ENCODE measurements at regions not wholly inside any gene's neighbourhood (a gene's known extent, or its start where the extent isn't known, plus 50 kb on each side); places are given as distances from the start of the nearest gene placed in this dataset.

DNA sequence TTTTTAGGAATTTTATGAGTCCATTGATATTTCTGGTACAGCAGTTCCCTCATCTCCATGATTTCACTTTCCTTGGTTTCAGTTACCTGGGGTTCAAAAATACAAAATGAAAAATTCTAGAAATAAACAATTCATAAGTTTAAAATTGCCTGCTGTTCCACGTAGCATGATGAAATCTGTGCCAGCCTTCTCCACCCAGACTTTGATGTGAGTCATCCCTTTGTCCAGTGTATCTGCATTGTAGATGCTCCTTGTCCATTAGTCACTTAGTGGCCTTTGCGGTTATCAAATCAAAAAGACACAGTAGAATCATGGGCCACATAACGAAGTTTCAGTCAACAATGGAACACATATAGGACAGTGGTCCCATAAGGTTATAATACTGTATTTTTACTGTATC is 286.9 kb downstream of the PTEN start:
- Histone ChIP-seq H2BK20ac (ENCODE audit: low read length) (no peak overlapping the region), H3K27ac (ENCODE audit: low read depth, low read length) (no peak overlapping the region), H3K36me3 (ENCODE audit: control insufficient read depth in 2 of 4, insufficient read depth in 4 of 4, low read length in 3 of 4) (no peaks in the 10 kb centered on the region), H3K4me1 (replicated peaks in 1 of 4; ENCODE audit: control insufficient read depth in 3 of 4, insufficient read depth in 4 of 4, low read length in 3 of 4) (no peaks in the 10 kb centered on the region), H3K9ac (replicated peaks in 1 of 4; ENCODE audit: extremely low read depth in 1 of 4, low read depth in 3 of 4, low read length in 3 of 4) (no peak overlapping the region), H3K79me2 (ENCODE audit: control insufficient read depth in 1 of 2, insufficient read depth in 2 of 2, low read length in 2 of 2) (no peaks in the 10 kb centered on the region), H3K4me2 (ENCODE audit: insufficient read depth in 1 of 2, low read depth in 2 of 2, low read length in 2 of 2) (no peak overlapping the region), H3K27me3 (replicated peaks in 1 of 4; ENCODE audit: control insufficient read depth in 3 of 4, extremely low read depth in 1 of 4, insufficient read depth in 3 of 4, low read length in 3 of 4) (no peaks in the 10 kb centered on the region), H3K4me3 (ENCODE audit: extremely low read depth in 1 of 4, insufficient read depth in 2 of 4, low read depth in 3 of 4, low read length in 4 of 4) (no peak overlapping the region), H3K9me3 (ENCODE audit: insufficient read depth in 2 of 2, low read depth in 1 of 2, low read length in 1 of 2) (peaks cover 3 to 4% of the 10 kb centered on the region in 2 experiments; a peak in 1 of 4 replicates), H3K23ac (ENCODE audit: insufficient read length) (no peak overlapping the region), H2BK15ac (ENCODE audit: low read length) (no peak overlapping the region), H2BK12ac (ENCODE audit: low read depth, low read length) (no peak overlapping the region), H4K8ac (ENCODE audit: extremely low read depth, insufficient read depth, low read length) (no peak overlapping the region), H3K18ac (ENCODE audit: extremely low read depth, low read length) (no peak overlapping the region), H4K20me1 (replicated peaks in 1 of 2; ENCODE audit: control insufficient read depth in 1 of 2, insufficient read depth in 2 of 2, low read length in 2 of 2) (no peaks in the 10 kb centered on the region), H3K56ac (replicated peaks; ENCODE audit: insufficient read length, low read depth, low read length) (no peak overlapping the region), H2AFZ (ENCODE audit: low read length) (no peak overlapping the region), H2BK5ac (ENCODE audit: low read depth, low read length) (no peak overlapping the region), H4K91ac (replicated peaks; ENCODE audit: insufficient read length, low read length) (no peak overlapping the region), H3K14ac (ENCODE audit: insufficient read length) (no peak overlapping the region), H3K23me2 (ENCODE audit: low read depth, low read length) (no peaks in the 10 kb centered on the region), H2BK120ac (replicated peaks; ENCODE audit: low read depth, low read length) (no peak overlapping the region), H3K79me1 (ENCODE audit: low read depth, low read length) (no peaks in the 10 kb centered on the region), H2AK5ac (ENCODE audit: low read depth, low read length) (no peak overlapping the region), H4K5ac (ENCODE audit: insufficient read length, low read depth, low read length) (no peak overlapping the region), H3K4ac (replicated peaks; ENCODE audit: insufficient read length, low read depth, low read length) (no peak overlapping the region)
- CTCF ChIA-PET (ENCODE audit: partially characterized antibody) = no interaction called here
- 84% methylated on average over 3 of the region's 3 CpGs; no CpG with 5 or more reads in 1 of the 2 experiments for WGBS, 2 experiments (ENCODE audit: extremely low coverage in 1 of 2, insufficient coverage in 1 of 2, insufficient read length in 1 of 2, insufficient replicate concordance in 2 of 2, low coverage in 1 of 2, low lambda C conversion rate in 2 of 2, missing lambda C conversion rate in 1 of 2)
- no peak for DNase-seq (ENCODE audit: low read depth in 1 of 2, low spot score in 2 of 2)
- FAIRE-seq = no peak
- POLR2A ChIA-PET (ENCODE audit: partially characterized antibody) = no interaction called here
- TF ChIP-seq EZH2 (IDR thresholded peaks at IDR 0.05; ENCODE audit: low read depth, low read length, severe bottlenecking) (no peak), RNF2 (IDR thresholded peaks at IDR 0.05; ENCODE audit: borderline replicate concordance, low read depth, low read length, missing control alignments, poor library complexity, severe bottlenecking) (no peak), RAD21 (IDR thresholded peaks at IDR 0.05 in 1 of 2, conservative IDR thresholded peaks at IDR 0.05 in 1 of 2; ENCODE audit: low read depth in 2 of 2, low read length in 2 of 2) (no peak), RXRA (IDR thresholded peaks at IDR 0.05; ENCODE audit: insufficient read depth, low read depth, low read length) (no peak), EGR1 (IDR thresholded peaks at IDR 0.05; ENCODE audit: borderline replicate concordance, low read depth, low read length) (no peak), BACH1 (IDR thresholded peaks at IDR 0.05; ENCODE audit: low read length) (no peak), POU5F1 (IDR thresholded peaks at IDR 0.05; ENCODE audit: low read depth, low read length) (no peak), GTF2F1 (IDR thresholded peaks at IDR 0.05; ENCODE audit: borderline replicate concordance, low read depth, low read length) (no peak), CBX5 (IDR thresholded peaks at IDR 0.05; ENCODE audit: low read depth, low read length) (no peak), RBBP5 (IDR thresholded peaks at IDR 0.05; ENCODE audit: borderline replicate concordance, low read depth, low read length) (no peak), SIN3A (conservative IDR thresholded peaks at IDR 0.05 in 1 of 2, IDR thresholded peaks at IDR 0.05 in 1 of 2; ENCODE audit: low read depth in 1 of 2, low read length in 2 of 2) (no peak), KDM1A (IDR thresholded peaks at IDR 0.05; ENCODE audit: borderline replicate concordance, low read length) (no peak)

All from H1 (cell line).